Naive thymus-derived CD8-positive, alpha-beta T cell (primary cell): ENCODE measurements at regions not wholly inside any gene's neighbourhood (a gene's known extent, or its start where the extent isn't known, plus 50 kb on each side); places are given as distances from the start of the nearest gene placed in this dataset.

ENCODE experiments used
- ATAC-seq, 2 donors: fragments of 150-1000 bp; cut with Tn5 transposase in 1 of 2; sonication (Bioruptor Pico), chemical (Tn5 transposase) in 1 of 2; 1 replicate in 1 of 2; 2 replicates in 1 of 2; pipeline ENCODE4 v1.10.0; 2021; ENCODE audit warnings: mild to moderate bottlenecking in 2 of 2, moderate library complexity in 2 of 2
- POLR2A ChIA-PET: fragments of 350-600 bp; sonication (Branson Sonifier 250); formaldehyde crosslinking; loops from one replicate; lab custom pipeline; 2021; ENCODE audit warnings: antibody characterized with exemption; lab: Charles Lee
- DNase-seq, 10 donors: peaks; one replicate each; pipeline versions ENCODE4 v3.0.0 to v3.0.0-alpha.2; 2020 to 2022
- H3K27ac Mint-ChIP-seq, 10 donors: one replicate each; pipeline ENCODE4 v1.8.0; 2020 to 2022; ENCODE audit warnings: mild to moderate bottlenecking in 10 of 10, mixed read lengths in 10 of 10, moderate library complexity in 4 of 10, inconsistent platforms in 1 of 10
- H3K27me3 Mint-ChIP-seq, 5 donors: one replicate each; pipeline ENCODE4 v1.8.0; 2021 to 2022; ENCODE audit warnings: mixed read lengths in 5 of 5
- H3K36me3 Mint-ChIP-seq, 3 donors: one replicate each; pipeline ENCODE4 v1.8.0; 2020 to 2022; ENCODE audit warnings: mixed read lengths in 3 of 3, mild to moderate bottlenecking in 2 of 3, inconsistent platforms in 1 of 3
- H3K4me1 Mint-ChIP-seq, 4 donors: one replicate each; pipeline ENCODE4 v1.8.0; 2021 to 2022; ENCODE audit warnings: mixed read lengths in 4 of 4
- H3K4me3 Mint-ChIP-seq, 10 donors: one replicate each; pipeline ENCODE4 v1.8.0; 2020 to 2022; ENCODE audit warnings: mild to moderate bottlenecking in 10 of 10, mixed read lengths in 10 of 10, moderate library complexity in 6 of 10, inconsistent platforms in 1 of 10
- H3K9me3 Mint-ChIP-seq, 9 donors: one replicate each; pipeline ENCODE4 v1.8.0; 2020 to 2022; ENCODE audit warnings: mixed read lengths in 9 of 9, mild to moderate bottlenecking in 3 of 9, inconsistent platforms in 1 of 9, moderate library complexity in 1 of 9

GRCh38 chr3:159786489-159787177, 202.0 kb upstream of the IL12A start:
- Mint-ChIP-seq H3K9me3 (no peaks in the 10 kb centered on the region), H3K27me3 (peaks cover 2 to 18% (median 10%) of the 10 kb centered on the region in 5 donors), H3K4me1 (no peaks in the 10 kb centered on the region), H3K36me3 (no peaks in the 10 kb centered on the region), H3K27ac (no peak overlapping the region), H3K4me3 (no peak overlapping the region)
- no peak for ATAC-seq
- no peak for DNase-seq
- POLR2A ChIA-PET: no interaction called here

GRCh38 chr3:159787178-159787574, 201.5 kb upstream of the IL12A start:
- Mint-ChIP-seq H3K27ac (no peak overlapping the region), H3K27me3 (peaks cover 2 to 18% (median 10%) of the 10 kb centered on the region in 5 donors), H3K36me3 (no peaks in the 10 kb centered on the region), H3K4me3 (no peak overlapping the region), H3K9me3 (no peaks in the 10 kb centered on the region), H3K4me1 (no peaks in the 10 kb centered on the region)
- POLR2A ChIA-PET: no interaction called here
- ATAC-seq (no peak), DNase-seq (no peak)

DNA sequence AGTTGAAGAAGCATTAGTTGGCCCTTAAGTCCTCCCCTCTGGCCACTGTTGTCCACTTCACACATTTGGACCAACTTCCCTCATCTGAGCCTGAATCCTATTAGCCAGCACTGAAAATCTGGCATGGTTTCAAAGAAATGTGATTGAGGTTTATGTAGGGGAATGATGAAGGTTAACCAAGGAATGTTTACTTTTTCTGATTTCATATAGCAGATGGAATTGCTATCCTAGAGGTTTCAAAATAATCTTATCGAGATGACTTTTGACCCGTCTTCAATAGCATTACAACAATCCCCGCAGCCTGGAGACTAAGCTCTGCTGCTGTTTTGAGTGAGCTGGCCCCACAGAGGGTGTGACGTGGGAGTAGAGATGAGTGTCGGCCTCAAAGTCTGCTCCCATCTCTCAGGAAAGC, 200.8 kb upstream of the IL12A start:
- peaks cover 2 to 17% (median 10%) of the 10 kb centered on the region in 5 donors for H3K27me3 Mint-ChIP-seq
- H3K9me3 Mint-ChIP-seq: no peaks in the 10 kb centered on the region
- POLR2A ChIA-PET: no interaction called here
- H3K4me3 Mint-ChIP-seq: no peak overlapping the region
- no peaks in the 10 kb centered on the region for H3K36me3 Mint-ChIP-seq
- DNase-seq (no peak), ATAC-seq (no peak)
- no peak overlapping the region for H3K27ac Mint-ChIP-seq
- H3K4me1 Mint-ChIP-seq: no peaks in the 10 kb centered on the region

GRCh38 chr3:159788291-159788690, 200.3 kb upstream of the IL12A start:
- Mint-ChIP-seq H3K4me3 (no peak overlapping the region), H3K27me3 (peaks cover 2 to 12% (median 10%) of the 10 kb centered on the region in 5 donors), H3K36me3 (no peaks in the 10 kb centered on the region), H3K9me3 (no peaks in the 10 kb centered on the region), H3K4me1 (no peaks in the 10 kb centered on the region), H3K27ac (no peak overlapping the region)
- DNase-seq (no peak), ATAC-seq (no peak)
- POLR2A ChIA-PET: no interaction called here

DNA sequence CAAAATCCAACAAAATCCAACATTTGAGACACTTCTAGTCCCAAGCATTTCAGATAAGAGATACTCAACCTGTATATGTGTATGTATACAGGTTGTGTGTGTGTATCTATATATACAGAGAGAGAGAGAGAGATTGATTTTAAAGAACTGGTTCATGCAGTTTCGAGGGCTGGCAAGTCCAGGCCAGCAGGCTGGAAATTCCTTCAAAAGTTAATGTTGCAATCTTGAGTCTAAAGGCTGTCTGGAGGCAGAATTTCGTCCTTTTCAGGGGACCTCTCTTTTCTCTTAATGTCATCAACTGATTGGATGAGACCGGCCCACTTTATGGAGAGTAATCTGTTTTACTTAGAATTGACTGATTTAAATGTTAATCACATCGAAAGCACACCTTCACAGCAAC, 199.6 kb upstream of the IL12A start:
- POLR2A ChIA-PET: no interaction called here
- ATAC-seq: no peak
- no peak for DNase-seq
- H3K36me3 Mint-ChIP-seq: no peaks in the 10 kb centered on the region
- H3K4me1 Mint-ChIP-seq: no peaks in the 10 kb centered on the region
- peaks cover 2 to 11% (median 5%) of the 10 kb centered on the region in 5 donors for H3K27me3 Mint-ChIP-seq
- H3K9me3 Mint-ChIP-seq: no peaks in the 10 kb centered on the region
- no peak overlapping the region for H3K27ac Mint-ChIP-seq
- no peak overlapping the region for H3K4me3 Mint-ChIP-seq

GRCh38 chr3:159789742-159790635, 198.6 kb upstream of the IL12A start:
- no peak for ATAC-seq
- Mint-ChIP-seq H3K27ac (no peak overlapping the region), H3K36me3 (no peaks in the 10 kb centered on the region), H3K27me3 (peaks cover 0 to 8% (median 3%) of the 10 kb centered on the region in 5 donors), H3K9me3 (no peaks in the 10 kb centered on the region), H3K4me3 (no peak overlapping the region), H3K4me1 (no peaks in the 10 kb centered on the region)
- DNase-seq: no peak
- POLR2A ChIA-PET: no interaction called here

- H3K4me3 Mint-ChIP-seq: no peak overlapping the region
- H3K27me3 Mint-ChIP-seq: peaks cover 0 to 13% (median 6%) of the 10 kb centered on the region in 5 donors
- POLR2A ChIA-PET: no interaction called here
- no peaks in the 10 kb centered on the region for H3K9me3 Mint-ChIP-seq
- H3K27ac Mint-ChIP-seq: no peak overlapping the region
- DNase-seq (no peak), ATAC-seq (no peak)
- no peaks in the 10 kb centered on the region for H3K36me3 Mint-ChIP-seq
- H3K4me1 Mint-ChIP-seq: no peaks in the 10 kb centered on the region
Observed at GRCh38 chr3:159791336-159791735, 197.3 kb upstream of the IL12A start.

DNA sequence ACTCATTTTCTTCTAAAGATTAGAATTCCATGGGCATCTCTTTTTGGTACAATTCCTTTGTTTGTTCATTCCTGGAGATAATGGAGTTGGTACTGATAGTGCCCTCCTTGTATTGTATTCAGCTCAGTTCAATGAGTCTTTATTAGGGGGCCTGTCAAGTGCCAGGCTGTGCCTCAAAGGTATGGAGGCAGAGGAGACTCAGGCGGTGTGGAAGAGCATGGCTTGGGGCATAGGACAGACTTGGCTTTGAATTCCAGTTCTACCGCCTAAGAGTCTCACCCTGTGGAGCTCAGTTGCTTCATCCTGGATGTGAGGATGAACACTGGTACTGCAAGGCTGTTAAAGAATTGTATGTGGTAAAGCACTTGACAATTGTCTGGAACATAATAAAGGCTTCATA, 196.6 kb upstream of the IL12A start:
- ATAC-seq (no peak), DNase-seq (no peak)
- H3K36me3 Mint-ChIP-seq: no peaks in the 10 kb centered on the region
- POLR2A ChIA-PET: no interaction called here
- no peak overlapping the region for H3K27ac Mint-ChIP-seq
- H3K9me3 Mint-ChIP-seq: no peaks in the 10 kb centered on the region
- H3K27me3 Mint-ChIP-seq: peaks cover 0 to 13% (median 6%) of the 10 kb centered on the region in 5 donors
- no peak overlapping the region for H3K4me3 Mint-ChIP-seq
- no peaks in the 10 kb centered on the region for H3K4me1 Mint-ChIP-seq

DNA sequence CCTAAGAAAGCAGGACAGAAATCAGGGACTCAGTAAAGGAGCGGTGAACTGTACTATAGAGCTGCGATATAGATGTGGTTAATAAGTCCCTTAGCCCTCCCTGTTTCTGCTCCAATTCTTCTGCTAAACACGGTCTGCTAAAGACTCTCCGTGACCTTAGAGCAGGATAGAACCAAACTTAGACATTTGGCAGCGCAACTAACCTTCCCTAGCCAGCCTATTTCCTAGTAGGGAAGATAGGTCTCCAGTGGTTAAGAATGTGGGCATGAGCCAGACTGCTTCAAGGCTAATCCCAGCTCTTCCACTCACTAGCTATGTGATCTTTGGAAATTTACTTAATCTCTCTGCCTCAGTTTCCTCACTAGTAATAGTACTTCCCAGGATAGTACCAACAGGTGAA, 193.6 kb upstream of the IL12A start:
- ATAC-seq (no peak), DNase-seq (no peak)
- H3K4me3 Mint-ChIP-seq: no peak overlapping the region
- POLR2A ChIA-PET: no interaction called here
- H3K9me3 Mint-ChIP-seq: no peaks in the 10 kb centered on the region
- peaks cover 0 to 13% (median 5%) of the 10 kb centered on the region in 5 donors for H3K27me3 Mint-ChIP-seq
- H3K4me1 Mint-ChIP-seq: no peaks in the 10 kb centered on the region
- H3K27ac Mint-ChIP-seq: no peak overlapping the region
- H3K36me3 Mint-ChIP-seq: no peaks in the 10 kb centered on the region

- Mint-ChIP-seq H3K36me3 (no peaks in the 10 kb centered on the region), H3K9me3 (no peaks in the 10 kb centered on the region), H3K4me1 (no peaks in the 10 kb centered on the region), H3K27ac (no peak overlapping the region), H3K4me3 (no peak overlapping the region), H3K27me3 (peaks cover 0 to 13% (median 7%) of the 10 kb centered on the region in 5 donors)
- no peak for ATAC-seq
- POLR2A ChIA-PET: no interaction called here
- no peak for DNase-seq
Observed at GRCh38 chr3:159795681-159796175, 192.9 kb upstream of the IL12A start.

DNA sequence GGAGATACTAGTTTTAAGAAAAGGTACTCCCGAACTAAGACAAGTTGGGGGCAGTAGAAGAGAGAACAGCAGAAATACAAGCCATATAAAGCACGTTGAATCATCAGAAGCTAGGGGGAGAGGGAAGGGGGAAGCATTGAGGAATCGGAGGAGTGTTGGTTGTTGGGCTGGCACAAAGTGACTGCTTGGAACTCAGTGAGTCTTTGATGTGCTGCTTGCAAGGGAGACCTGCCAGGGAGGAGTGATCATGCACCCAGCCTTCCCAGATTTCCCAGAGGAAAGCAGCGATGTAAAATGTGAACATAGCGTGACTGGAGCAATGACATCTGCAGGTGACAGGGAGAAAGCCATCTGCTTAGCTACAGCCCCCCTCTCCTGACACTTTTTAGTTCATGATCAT, 192.4 kb upstream of the IL12A start:
- no peak for DNase-seq
- H3K36me3 Mint-ChIP-seq: no peaks in the 10 kb centered on the region
- no peak for ATAC-seq
- POLR2A ChIA-PET: no interaction called here
- no peak overlapping the region for H3K27ac Mint-ChIP-seq
- H3K27me3 Mint-ChIP-seq: peaks cover 0 to 13% (median 7%) of the 10 kb centered on the region in 5 donors
- H3K4me1 Mint-ChIP-seq: no peaks in the 10 kb centered on the region
- H3K9me3 Mint-ChIP-seq: no peaks in the 10 kb centered on the region
- H3K4me3 Mint-ChIP-seq: no peak overlapping the region

GRCh38 chr3:159796744-159797143, 191.9 kb upstream of the IL12A start:
- POLR2A ChIA-PET: no interaction called here
- H3K4me1 Mint-ChIP-seq: no peaks in the 10 kb centered on the region

GRCh38 chr3:159797771-159798170, 190.9 kb upstream of the IL12A start:
- H3K27me3 Mint-ChIP-seq: peaks cover 0 to 13% (median 9%) of the 10 kb centered on the region in 5 donors
- ATAC-seq (no peak), DNase-seq (no peak)
- no peaks in the 10 kb centered on the region for H3K4me1 Mint-ChIP-seq
- POLR2A ChIA-PET: no interaction called here
- H3K36me3 Mint-ChIP-seq: no peaks in the 10 kb centered on the region
- no peaks in the 10 kb centered on the region for H3K9me3 Mint-ChIP-seq
- H3K27ac Mint-ChIP-seq: no peak overlapping the region
- H3K4me3 Mint-ChIP-seq: no peak overlapping the region

More at GRCh38 chr3:159796744-159797143, 191.9 kb upstream of the IL12A start:
- no peak overlapping the region for H3K27ac Mint-ChIP-seq
- H3K27me3 Mint-ChIP-seq: peaks cover 0 to 13% (median 7%) of the 10 kb centered on the region in 5 donors
- ATAC-seq (no peak), DNase-seq (no peak)
- no peaks in the 10 kb centered on the region for H3K9me3 Mint-ChIP-seq
- no peaks in the 10 kb centered on the region for H3K36me3 Mint-ChIP-seq
- H3K4me3 Mint-ChIP-seq: no peak overlapping the region
